SU-DHL-6 (cell line): ENCODE measurements at regions not wholly inside any gene's neighbourhood (a gene's known extent, or its start where the extent isn't known, plus 50 kb on each side); places are given as distances from the start of the nearest gene placed in this dataset.

Experiments used
- CTCF ChIP-seq: fragments of 200-600 bp; sonication (generic); IDR thresholded peaks from one replicate; pipeline ENCODE4 v1.5.1; 2017; ENCODE audit warnings: antibody characterized with exemption, mild to moderate bottlenecking, low read length, moderate library complexity; ENCODE audit not compliant: insufficient read depth, poor library complexity, severe bottlenecking
- EZH2phosphoT487 ChIP-seq: fragments of 200-600 bp; sonication (generic), shearing (Covaris generic); conservative IDR thresholded peaks from 2 replicates; pipeline ENCODE4 v1.6.1; 2018; ENCODE audit warnings: mild to moderate bottlenecking, antibody characterized with exemption, low read length, moderate library complexity, mixed read lengths

GRCh38 chr4:130183766-130184165 lies 1087.8 kb downstream of the C4orf33 start:
- TF ChIP-seq CTCF (no peak), EZH2phosphoT487 (no peak)
